ENCODE measurements at regions not wholly inside any gene's neighbourhood (a gene's known extent, or its start where the extent isn't known, plus 50 kb on each side); places are given as distances from the start of the nearest gene placed in this dataset.
"Not testable (repeated sequence)": the region's sequence is repeated elsewhere in the genome, so short reads cannot be mapped to it uniquely, and the experiment has no call there.

DNA sequence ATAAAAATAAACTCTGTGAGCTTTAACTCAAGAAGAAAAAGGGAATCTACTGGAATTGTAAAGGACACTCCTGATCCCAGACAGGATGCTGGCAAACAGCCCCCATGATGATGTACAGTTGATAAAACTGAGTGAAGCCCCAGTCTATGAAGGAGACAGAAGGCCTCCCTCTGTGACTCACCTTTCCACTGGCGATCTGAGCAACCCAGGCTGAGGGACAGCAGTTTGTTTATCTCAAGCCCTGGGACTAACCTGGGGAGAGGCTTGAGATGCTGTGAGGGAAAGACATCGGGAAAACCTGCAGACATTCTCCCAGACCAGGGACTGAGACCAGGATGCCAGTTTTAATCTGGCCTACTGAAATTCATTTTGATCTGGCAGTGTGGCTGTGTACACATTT is 104.5 kb upstream of the CDH2 start:
- DNase-seq, result no peak

DNA sequence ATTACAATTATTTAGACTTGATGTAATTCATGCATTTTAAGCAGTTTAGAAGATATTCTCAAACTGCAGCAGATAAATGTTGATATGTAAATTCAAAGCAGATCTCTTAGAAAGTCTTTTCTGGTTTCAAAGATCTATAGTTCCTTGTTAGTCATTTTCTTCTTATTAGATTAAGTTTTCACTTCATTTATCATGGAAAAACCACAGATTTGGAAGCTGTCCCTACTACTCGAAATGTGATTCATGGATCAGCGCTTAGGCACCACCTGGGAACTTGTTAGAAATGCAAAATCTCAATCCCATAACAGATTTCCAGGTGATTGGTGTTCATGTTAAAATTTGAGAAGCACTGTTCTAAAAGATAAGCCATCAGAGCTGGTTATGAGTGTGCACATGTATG is 92.8 kb upstream of the CDH2 start:
- DNase-seq, result no peak

DNA sequence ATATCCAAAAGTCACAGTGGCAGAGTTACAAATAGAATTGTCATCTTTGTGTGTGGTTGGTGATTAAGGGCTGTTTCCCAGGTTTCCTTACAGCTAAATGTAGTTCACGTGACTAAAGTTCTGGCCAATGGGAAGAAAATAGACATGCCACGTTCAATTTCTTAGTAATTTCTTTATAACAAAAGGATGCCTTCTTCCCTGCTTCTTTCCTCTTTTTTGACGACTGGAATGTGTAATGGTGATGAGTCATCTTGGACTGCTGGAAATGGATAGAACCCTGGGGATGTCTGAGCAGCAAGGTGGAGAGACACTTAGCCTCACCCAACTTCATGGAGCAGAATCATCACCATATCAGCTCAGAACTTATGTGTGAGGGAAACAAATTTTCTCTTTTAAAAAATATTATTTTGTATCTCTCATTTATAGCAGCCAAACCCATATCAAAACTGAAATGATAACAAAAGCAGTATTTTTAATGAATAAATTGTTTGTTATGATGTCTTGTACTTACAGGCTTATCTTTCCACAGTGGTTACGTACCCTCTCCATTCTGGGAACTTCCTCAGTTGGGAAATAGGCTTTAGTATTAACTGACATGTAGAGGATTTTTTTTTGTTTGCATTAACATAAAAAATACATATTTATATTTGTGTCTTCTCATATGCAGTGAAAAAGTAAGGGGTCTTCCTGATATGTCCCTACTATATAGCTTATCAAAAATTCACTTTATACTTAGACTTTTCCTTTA is 91.1 kb upstream of the CDH2 start:
- DNase-seq, result no peak

DNA sequence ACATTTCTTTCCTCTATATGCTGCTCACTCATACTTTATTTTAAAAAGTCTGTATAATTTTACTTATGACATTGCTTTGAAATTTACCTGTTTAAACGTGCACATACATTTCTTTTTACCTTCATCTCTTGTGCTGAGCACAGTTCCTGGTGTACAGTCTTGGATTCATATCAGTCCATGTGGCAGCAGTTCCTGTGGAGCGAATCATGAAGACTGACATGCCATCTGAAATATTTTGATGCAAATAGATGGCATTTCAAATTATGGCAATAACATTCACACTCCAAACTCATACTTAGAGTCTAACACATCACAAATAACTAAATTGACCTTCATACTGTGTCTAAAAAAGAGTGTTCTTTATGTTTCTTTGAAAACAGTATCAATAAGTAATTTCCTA is 90.3 kb upstream of the CDH2 start:
- DNase-seq, result no peak

DNA sequence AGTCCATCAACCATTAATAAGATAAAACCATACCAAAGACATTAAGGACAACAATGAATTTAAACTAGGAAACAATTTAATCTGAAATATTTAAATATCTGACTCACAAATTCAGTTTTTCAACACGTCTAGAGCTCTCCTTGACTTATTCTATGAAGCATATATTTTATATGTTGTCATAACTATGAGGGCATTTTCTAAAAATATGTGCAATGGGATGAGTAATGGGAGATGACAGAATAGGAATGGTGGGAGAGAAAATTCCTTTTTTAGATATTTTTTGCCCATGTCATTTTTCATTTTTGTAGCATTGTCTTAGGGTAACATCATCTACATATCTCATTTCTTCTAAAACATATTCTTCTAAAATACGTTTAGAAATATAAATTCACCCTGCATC is 79.2 kb upstream of the CDH2 start:
- no peak for DNase-seq

DNA sequence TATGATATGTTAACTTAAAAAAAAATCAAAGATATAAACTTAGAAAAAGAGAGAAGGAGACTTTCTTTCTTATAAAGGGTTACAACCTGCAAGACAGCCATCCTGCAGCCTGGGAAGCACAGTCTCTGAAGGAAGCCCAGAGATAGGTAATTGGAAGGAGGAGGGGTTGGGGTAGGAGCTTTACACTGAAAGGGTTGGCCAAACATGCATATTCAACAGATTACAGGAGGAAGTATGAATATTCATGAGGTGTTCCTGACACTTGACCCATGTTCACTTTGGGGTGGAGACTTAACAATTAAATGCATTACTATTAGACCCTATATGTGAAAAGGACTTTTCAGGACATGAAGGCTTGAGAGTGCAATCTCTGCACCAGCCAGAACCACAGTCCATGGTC is 71.7 kb upstream of the CDH2 start:
- DNase-seq, result no peak

DNA sequence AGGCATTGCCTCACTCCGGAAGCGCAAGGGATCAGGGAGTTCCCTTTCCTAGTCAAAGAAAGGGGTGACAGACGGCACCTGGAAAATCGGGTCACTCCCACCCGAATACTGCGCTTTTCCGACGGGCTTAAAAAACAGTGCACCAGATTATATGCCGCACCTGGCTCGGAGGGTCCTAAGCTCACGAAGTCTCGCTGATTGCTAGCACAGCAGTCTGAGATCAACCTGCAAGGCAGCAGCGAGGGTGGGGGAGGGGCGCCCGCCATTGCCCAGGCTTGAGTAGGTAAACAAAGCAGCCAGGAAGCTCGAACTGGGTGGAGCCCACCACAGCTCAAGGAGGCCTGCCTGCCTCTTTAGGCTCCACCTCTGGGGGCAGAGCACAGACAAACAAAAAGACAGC is 63.7 kb upstream of the CDH2 start:
- not testable (repeated sequence) for DNase-seq

DNA sequence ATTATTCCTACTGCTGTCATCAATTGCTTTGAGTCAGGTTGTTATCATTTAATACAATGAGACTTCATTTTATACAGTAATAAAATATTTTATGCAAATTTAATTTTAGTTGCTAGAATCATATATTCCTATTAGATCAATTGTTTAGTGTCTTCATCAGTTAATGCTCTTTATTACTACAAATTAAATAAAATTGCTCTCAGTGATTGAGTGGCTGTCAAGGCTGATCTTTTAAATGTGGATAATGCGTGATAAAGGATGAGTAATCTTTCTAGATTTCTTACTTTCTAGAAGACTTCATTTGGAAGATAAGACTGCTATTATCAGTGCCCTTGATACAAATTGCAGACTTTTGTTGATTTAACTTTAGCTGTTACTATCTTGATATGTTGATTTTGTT is 59.6 kb upstream of the CDH2 start:
- DNase-seq, result no peak
